HepG2 (cell line): ENCODE measurements at regions not wholly inside any gene's neighbourhood (a gene's known extent, or its start where the extent isn't known, plus 50 kb on each side); places are given as distances from the start of the nearest gene placed in this dataset.

Experiments used
- ATF7 ChIP-seq, 2 experiments: fragments of 450-650 bp in 1 of 2; sonication (generic) in 1 of 2; formaldehyde crosslinking in 1 of 2; IDR thresholded peaks; 2 replicates each; pipeline versions ENCODE4 v1.4.0 to v1.6.1; 2016 to 2020; ENCODE audit warnings: antibody characterized with exemption in 1 of 2, mild to moderate bottlenecking in 1 of 2, missing genetic modification reagents in 1 of 2
- CTCF ChIP-seq: sonication (generic); formaldehyde crosslinking; IDR thresholded peaks from 2 replicates; pipeline ENCODE4 v1.5.0; 2020; ENCODE audit warnings: mild to moderate bottlenecking, missing genetic modification reagents, moderate library complexity
- ELF4 ChIP-seq: sonication (generic); formaldehyde crosslinking; IDR thresholded peaks from 2 replicates; pipeline ENCODE4 v1.5.0; 2020; ENCODE audit warnings: missing genetic modification reagents, mild to moderate bottlenecking, moderate library complexity, borderline replicate concordance
- FOXM1 ChIP-seq: sonication (generic); formaldehyde crosslinking; IDR thresholded peaks from 2 replicates; pipeline ENCODE4 v1.5.0; 2020; ENCODE audit warnings: missing genetic modification reagents
- HNRNPH1 ChIP-seq: fragments of 200-400 bp; formaldehyde crosslinking; optimal IDR thresholded peaks from 2 replicates; pipeline ENCODE3; 2017; ENCODE audit warnings: mild to moderate bottlenecking, low read depth, low read length
- IKZF4 ChIP-seq: sonication (generic); formaldehyde crosslinking; IDR thresholded peaks from 2 replicates; pipeline ENCODE4 v1.5.1; 2020; ENCODE audit warnings: borderline replicate concordance, mild to moderate bottlenecking, low read depth, missing genetic modification reagents; ENCODE audit errors: not compliant biosample characterization
- IRF9 ChIP-seq: sonication (generic); formaldehyde crosslinking; IDR thresholded peaks from 2 replicates; pipeline ENCODE4 v1.8.0; 2022; ENCODE audit warnings: missing genetic modification reagents, mild to moderate bottlenecking, borderline replicate concordance
- KDM2A ChIP-seq: sonication (generic); formaldehyde crosslinking; IDR thresholded peaks from 2 replicates; pipeline ENCODE4 v1.4.0; 2020; ENCODE audit warnings: low read depth, missing genetic modification reagents, borderline replicate concordance
- KLF13 ChIP-seq: sonication (generic); formaldehyde crosslinking; IDR thresholded peaks from 2 replicates; pipeline ENCODE4 v1.4.0; 2020; ENCODE audit warnings: mild to moderate bottlenecking, missing genetic modification reagents
- MYC ChIP-seq: sonication (generic); formaldehyde crosslinking; IDR thresholded peaks from 2 replicates; pipeline ENCODE4 v1.9.0; 2021; ENCODE audit warnings: missing genetic modification reagents, borderline replicate concordance
- NR0B2 ChIP-seq: sonication (generic); formaldehyde crosslinking; IDR thresholded peaks from 2 replicates; pipeline ENCODE4 v1.4.0; 2020; ENCODE audit warnings: mild to moderate bottlenecking, missing genetic modification reagents
- PHF8 ChIP-seq: sonication (generic); formaldehyde crosslinking; IDR thresholded peaks from 2 replicates; pipeline ENCODE4 v1.5.0; 2020; ENCODE audit warnings: missing genetic modification reagents
- RAD21 ChIP-seq: fragments of 450-650 bp; formaldehyde crosslinking; IDR thresholded peaks from 2 replicates; pipeline ENCODE4 v1.5.0; 2020; ENCODE audit warnings: mild to moderate bottlenecking
- RXRB ChIP-seq: IDR thresholded peaks from 2 replicates; pipeline ENCODE4 v1.6.1; 2016; ENCODE audit warnings: borderline replicate concordance, missing genetic modification reagents, missing compliant biosample characterization
- SMC3 ChIP-seq: IDR thresholded peaks from 2 replicates; pipeline ENCODE4 v1.6.1; 2011; ENCODE audit warnings: low read length, improper control_type of control experiment
- TFE3 ChIP-seq: IDR thresholded peaks from 2 replicates; pipeline ENCODE4 v1.6.1; 2016
- TMF1 ChIP-seq: sonication (generic); formaldehyde crosslinking; IDR thresholded peaks from 2 replicates; pipeline ENCODE4 v1.8.1; 2022; ENCODE audit warnings: low read depth, missing genetic modification reagents
- TRIM24 ChIP-seq: sonication (generic); formaldehyde crosslinking; IDR thresholded peaks from 2 replicates; pipeline ENCODE4 v1.8.0; 2022; ENCODE audit warnings: mild to moderate bottlenecking, missing genetic modification reagents
- ZBTB38 ChIP-seq: sonication (generic); formaldehyde crosslinking; IDR thresholded peaks from 2 replicates; pipeline ENCODE4 v1.5.1; 2020; ENCODE audit warnings: mild to moderate bottlenecking, missing genetic modification reagents
- ZFY ChIP-seq: sonication (generic); formaldehyde crosslinking; IDR thresholded peaks from 2 replicates; pipeline ENCODE4 v1.4.0; 2020; ENCODE audit warnings: missing genetic modification reagents
- ZNF143 ChIP-seq: sonication (generic); formaldehyde crosslinking; IDR thresholded peaks from 2 replicates; pipeline ENCODE4 v1.4.0; 2020; ENCODE audit warnings: missing genetic modification reagents
- ZNF30 ChIP-seq: sonication (generic); formaldehyde crosslinking; IDR thresholded peaks from 2 replicates; pipeline ENCODE4 v1.5.0; 2020; ENCODE audit warnings: mild to moderate bottlenecking, missing genetic modification reagents
- ZNF83 ChIP-seq: sonication (generic); formaldehyde crosslinking; IDR thresholded peaks from 2 replicates; pipeline ENCODE4 v1.4.0; 2020; ENCODE audit warnings: missing genetic modification reagents, mild to moderate bottlenecking, borderline replicate concordance

GRCh38 chr1:36703526-36704208 is 221.0 kb upstream of the CSF3R start (continued):
- TF ChIP-seq TFE3 (CRISPR knock-in tag) (peak; percentile 91), SMC3 (peak; percentile 44; the same call in 1 of the 2 replicates), RAD21 (peak; percentile 83), ZBTB38 (CRISPR knock-in tag) (no peak), TRIM24 (no peak), MYC (CRISPR knock-in tag) (peak; percentile 58; the same call in 1 of the 2 replicates), KDM2A (CRISPR knock-in tag) (peak; percentile 63; the same call in 1 of the 2 replicates), ZNF83 (CRISPR knock-in tag) (no peak), TMF1 (CRISPR knock-in tag) (no peak), RXRB (CRISPR knock-in tag) (0 out of 2 replicates have a peak, but pooled peaks have one; percentile 17), ZNF143 (CRISPR knock-in tag) (no peak), PHF8 (CRISPR knock-in tag) (no peak), IRF9 (CRISPR knock-in tag) (no peak), ELF4 (no peak), ZFY (CRISPR knock-in tag) (peak; percentile 13; the same call in 1 of the 2 replicates), HNRNPH1 (no peak), KLF13 (CRISPR knock-in tag) (no peak), IKZF4 (CRISPR knock-in tag) (no peak), ATF7 (IDR thresholded peaks at IDR 0.05) (no peak), ATF7 (CRISPR knock-in tag; IDR thresholded peaks at IDR 0.05) (no peak), ZNF30 (no peak), CTCF (CRISPR knock-in tag) (peak; percentile 94), NR0B2 (no peak), FOXM1 (no peak)
